CD1c-positive myeloid dendritic cell (primary cell): ENCODE measurements at regions not wholly inside any gene's neighbourhood (a gene's known extent, or its start where the extent isn't known, plus 50 kb on each side); places are given as distances from the start of the nearest gene placed in this dataset.
"Not testable (repeated sequence)": the region's sequence is repeated elsewhere in the genome, so short reads cannot be mapped to it uniquely, and the experiment has no call there.

Source experiments
- DNase-seq: peaks from one replicate; pipeline ENCODE4 v3.0.0-alpha.2; 2016; ENCODE audit errors: extremely low spot score

- DNase-seq, result no peak
Observed at GRCh38 chr1:99062192-99062591, 57.5 kb upstream of the PLPPR5 start.

- DNase-seq, result no peak
Observed at GRCh38 chr1:99069146-99069545, 64.5 kb upstream of the PLPPR5 start.

- not testable (repeated sequence) for DNase-seq
Observed at GRCh38 chr1:99078529-99078928, 73.9 kb upstream of the PLPPR5 start.

GRCh38 chr1:99082366-99082765, 77.7 kb upstream of the PLPPR5 start:
- no peak for DNase-seq

GRCh38 chr1:99083338-99083737, 78.7 kb upstream of the PLPPR5 start:
- DNase-seq, result no peak

GRCh38 chr1:99084562-99084961, 79.9 kb upstream of the PLPPR5 start:
- no peak for DNase-seq

- DNase-seq, result no peak
Observed at GRCh38 chr1:99086057-99086456, 81.4 kb upstream of the PLPPR5 start.

- no peak for DNase-seq
Observed at GRCh38 chr1:99098589-99098988, 93.9 kb upstream of the PLPPR5 start.

- DNase-seq, result no peak
Observed at GRCh38 chr1:99106274-99106673, 101.6 kb upstream of the PLPPR5 start.

- DNase-seq, result no peak
Observed at GRCh38 chr1:99107680-99108079, 103.0 kb upstream of the PLPPR5 start.

- no peak for DNase-seq
Observed at GRCh38 chr1:99110140-99111041, 105.7 kb upstream of the PLPPR5 start.

GRCh38 chr1:99115231-99115630, 110.6 kb upstream of the PLPPR5 start:
- no peak for DNase-seq

- DNase-seq, result no peak
Observed at GRCh38 chr1:99119188-99119587, 114.5 kb upstream of the PLPPR5 start.

GRCh38 chr1:99122039-99122438, 117.4 kb upstream of the PLPPR5 start:
- no peak for DNase-seq

GRCh38 chr1:99123936-99124335, 119.3 kb upstream of the PLPPR5 start:
- no peak for DNase-seq

GRCh38 chr1:99131546-99131945, 126.9 kb upstream of the PLPPR5 start:
- DNase-seq, result no peak

GRCh38 chr1:99133756-99134500, 129.3 kb upstream of the PLPPR5 start:
- no peak for DNase-seq

- no peak for DNase-seq
Observed at GRCh38 chr1:99137554-99138206, 126.6 kb upstream of the PLPPR4 start.

- DNase-seq, result no peak
Observed at GRCh38 chr1:99139876-99140275, 124.4 kb upstream of the PLPPR4 start.

- no peak for DNase-seq
Observed at GRCh38 chr1:99146129-99146848, 118.0 kb upstream of the PLPPR4 start.

- DNase-seq, result no peak
Observed at GRCh38 chr1:99149952-99150351, 114.3 kb upstream of the PLPPR4 start.

- DNase-seq, result no peak
Observed at GRCh38 chr1:99152132-99152531, 112.2 kb upstream of the PLPPR4 start.
